ENCODE measurements at regions not wholly inside any gene's neighbourhood (a gene's known extent, or its start where the extent isn't known, plus 50 kb on each side); places are given as distances from the start of the nearest gene placed in this dataset.

DNA sequence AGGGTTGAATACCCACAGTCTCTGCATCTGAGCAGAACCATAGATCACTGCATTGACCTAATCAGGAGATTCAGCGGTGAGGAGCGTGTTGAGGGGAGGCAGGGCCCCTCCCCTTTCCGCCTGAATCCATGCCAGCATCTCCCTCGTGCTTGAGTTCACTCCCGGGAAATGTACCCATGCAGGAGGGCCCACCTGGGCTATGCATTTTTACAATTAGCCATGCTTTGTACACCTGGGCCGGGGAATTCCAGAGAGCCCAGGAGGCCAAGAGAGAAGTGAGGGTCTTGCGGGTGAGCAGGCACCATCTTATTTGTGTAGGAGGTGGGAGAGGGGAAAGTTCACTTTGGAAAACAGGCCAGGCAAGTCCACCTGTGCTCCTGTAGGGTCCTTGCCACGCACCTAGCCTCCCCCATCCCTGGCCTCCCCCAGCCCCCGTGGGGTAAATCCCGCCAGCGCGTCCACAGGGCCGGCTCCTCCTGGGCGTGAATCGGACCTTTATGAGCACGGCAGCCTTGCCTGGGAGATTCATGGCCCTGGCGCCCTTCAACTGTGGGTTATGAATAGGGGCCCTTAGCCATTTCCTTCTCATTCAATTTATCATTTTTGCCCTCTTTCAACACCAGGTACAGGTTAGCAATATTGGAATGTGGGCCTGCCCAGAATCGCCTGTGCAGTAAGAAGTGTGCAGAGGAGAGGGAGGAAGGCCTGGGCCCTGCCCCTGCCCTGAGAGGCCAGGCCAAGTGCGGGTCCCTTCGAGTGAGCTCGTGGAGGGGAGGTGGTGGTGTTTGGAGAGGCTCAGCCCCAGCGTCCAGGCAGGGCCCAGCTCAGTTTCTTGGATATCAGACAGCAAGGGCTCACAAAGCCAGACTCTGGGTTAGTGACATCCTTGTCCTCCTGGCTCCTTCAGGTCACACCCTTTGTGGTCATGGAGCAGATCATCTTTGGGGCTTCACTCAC is 84.4 kb upstream of the ACTRT2 start:
- H3K27ac ChIP-seq (ENCODE audit: low read depth, low read length) = no peak overlapping the region

GRCh38 chr1:2937805-2938204 is 83.5 kb upstream of the ACTRT2 start:
- Histone ChIP-seq H3K9ac (ENCODE audit: low read length) (no peak overlapping the region), H3K4me3 (ENCODE audit: insufficient read depth, low read length, poor library complexity, severe bottlenecking) (no peak overlapping the region), H2AFZ (ENCODE audit: low read depth, low read length, severe bottlenecking) (no peak overlapping the region), H3K9me3 (ENCODE audit: insufficient read depth, low read length) (no peaks in the 10 kb centered on the region), H3K27ac (ENCODE audit: low read depth, low read length) (no peak overlapping the region), H3K9me2 (replicated peaks; ENCODE audit: insufficient read depth, low read length) (no peaks in the 10 kb centered on the region), H3K79me2 (ENCODE audit: insufficient read depth, low read length) (no peaks in the 10 kb centered on the region), H3K4me2 (ENCODE audit: low read depth, low read length, poor library complexity, severe bottlenecking) (no peak overlapping the region), H3F3A (ENCODE audit: insufficient read depth) (no peaks in the 10 kb centered on the region), H3K36me3 (ENCODE audit: low read length) (no peaks in the 10 kb centered on the region), H4K20me1 (ENCODE audit: low read depth, low read length) (no peaks in the 10 kb centered on the region), H3K27me3 (ENCODE audit: low read length) (no peaks in the 10 kb centered on the region)
- TF ChIP-seq CTCF (IDR thresholded peaks at IDR 0.05; ENCODE audit: insufficient read depth, low read length, poor library complexity, severe bottlenecking) = no peak
- no peak for TF ChIP-seq EZH2phosphoT487 (conservative IDR thresholded peaks at IDR 0.05; ENCODE audit: low read length)

More for the DNA sequence above, 84.4 kb upstream of the ACTRT2 start:
- TF ChIP-seq CTCF (IDR thresholded peaks at IDR 0.05; ENCODE audit: insufficient read depth, low read length, poor library complexity, severe bottlenecking) = no peak
- no peak for TF ChIP-seq EZH2phosphoT487 (conservative IDR thresholded peaks at IDR 0.05; ENCODE audit: low read length)
- Histone ChIP-seq H3F3A (ENCODE audit: insufficient read depth) (no peaks in the 10 kb centered on the region), H3K9ac (ENCODE audit: low read length) (no peak overlapping the region), H3K4me3 (ENCODE audit: insufficient read depth, low read length, poor library complexity, severe bottlenecking) (no peak overlapping the region), H3K9me2 (replicated peaks; ENCODE audit: insufficient read depth, low read length) (no peaks in the 10 kb centered on the region), H3K9me3 (ENCODE audit: insufficient read depth, low read length) (no peaks in the 10 kb centered on the region), H3K79me2 (ENCODE audit: insufficient read depth, low read length) (no peaks in the 10 kb centered on the region), H4K20me1 (ENCODE audit: low read depth, low read length) (no peaks in the 10 kb centered on the region), H3K4me2 (ENCODE audit: low read depth, low read length, poor library complexity, severe bottlenecking) (no peak overlapping the region), H2AFZ (ENCODE audit: low read depth, low read length, severe bottlenecking) (no peak overlapping the region), H3K27me3 (ENCODE audit: low read length) (no peaks in the 10 kb centered on the region), H3K36me3 (ENCODE audit: low read length) (no peaks in the 10 kb centered on the region)

DNA sequence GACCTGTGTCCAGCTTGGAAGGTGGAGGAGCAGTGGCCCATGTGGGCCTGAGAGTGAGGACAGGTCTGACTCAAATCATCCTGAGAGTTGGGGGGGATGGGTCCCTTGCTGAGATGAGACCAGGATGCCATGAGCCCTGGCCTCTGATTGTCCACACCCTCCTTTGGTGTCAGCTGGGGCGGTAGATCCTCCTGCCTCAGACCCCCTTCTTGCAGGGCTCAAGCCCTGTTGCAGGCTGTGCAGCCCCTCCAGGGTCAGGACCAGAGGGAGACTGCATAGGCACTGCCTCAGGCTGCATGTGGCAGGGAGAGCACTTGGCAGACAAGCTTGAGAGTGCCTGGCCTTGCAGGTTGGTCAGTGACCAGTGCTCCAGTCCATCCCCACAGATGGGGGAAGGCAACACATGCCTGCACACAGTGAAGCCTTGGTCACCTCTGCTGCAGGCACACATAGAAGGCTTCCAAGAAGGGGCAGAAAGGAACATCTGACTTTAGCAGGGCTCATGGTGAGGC is 82.2 kb upstream of the ACTRT2 start:
- Histone ChIP-seq H3K4me3 (ENCODE audit: insufficient read depth, low read length, poor library complexity, severe bottlenecking) (no peak overlapping the region), H3K9me2 (replicated peaks; ENCODE audit: insufficient read depth, low read length) (no peaks in the 10 kb centered on the region), H2AFZ (ENCODE audit: low read depth, low read length, severe bottlenecking) (no peak overlapping the region), H3K9ac (ENCODE audit: low read length) (no peak overlapping the region), H3K27me3 (ENCODE audit: low read length) (no peaks in the 10 kb centered on the region), H4K20me1 (ENCODE audit: low read depth, low read length) (no peaks in the 10 kb centered on the region), H3K79me2 (ENCODE audit: insufficient read depth, low read length) (no peaks in the 10 kb centered on the region), H3K9me3 (ENCODE audit: insufficient read depth, low read length) (no peaks in the 10 kb centered on the region), H3K4me2 (ENCODE audit: low read depth, low read length, poor library complexity, severe bottlenecking) (no peak overlapping the region), H3K36me3 (ENCODE audit: low read length) (no peaks in the 10 kb centered on the region), H3F3A (ENCODE audit: insufficient read depth) (no peaks in the 10 kb centered on the region), H3K27ac (ENCODE audit: low read depth, low read length) (no peak overlapping the region)
- TF ChIP-seq EZH2phosphoT487 (conservative IDR thresholded peaks at IDR 0.05; ENCODE audit: low read length) = no peak
- TF ChIP-seq CTCF (IDR thresholded peaks at IDR 0.05; ENCODE audit: insufficient read depth, low read length, poor library complexity, severe bottlenecking) = no peak

All from SU-DHL-6 (cell line).